IMR-90 (cell line): ENCODE measurements at regions not wholly inside any gene's neighbourhood (a gene's known extent, or its start where the extent isn't known, plus 50 kb on each side); places are given as distances from the start of the nearest gene placed in this dataset.

Experiments used
- ATAC-seq: fragments of 200-7000 bp; cut with Tn5 transposase; 2 replicates; pipeline ENCODE4 v1.9.1; 2020; ENCODE audit warnings: low read depth, mild to moderate bottlenecking, moderate library complexity
- BruUV-seq: library from RNA; stranded (reverse); fragments of 400-500 nt; replicated peaks from 2 replicates; lab custom pipeline; 2021; lab: Mats Ljungman, UMichigan
- CTCF ChIA-PET: fragments of 300-600 bp; formaldehyde crosslinking; extraction: SDS; loops from one replicate; lab custom pipeline; 2021; ENCODE audit warnings: antibody characterized with exemption; lab: Yijun Ruan, JAX
- POLR2A ChIA-PET: fragments of 300-600 bp; sonication (Branson Sonifier 250); formaldehyde crosslinking; loops from one replicate; lab custom pipeline; 2022; ENCODE audit warnings: antibody characterized with exemption; ENCODE audit not compliant: unreplicated experiment; lab: Charles Lee
- DNase-seq: peaks from one replicate; pipeline ENCODE4 v3.0.0; 2013
- H2AFZ ChIP-seq: replicated peaks from 2 replicates; pipeline ENCODE3; 2013; ENCODE audit warnings: low read length, mild to moderate bottlenecking; ENCODE audit not compliant: poor library complexity
- H2AK5ac ChIP-seq: 2 replicates; pipeline ENCODE4 v1.6.1; 2013; ENCODE audit warnings: low read depth, low read length, inconsistent platforms
- H2AK9ac ChIP-seq: replicated peaks from 2 replicates; pipeline ENCODE3; 2013; ENCODE audit warnings: mild to moderate bottlenecking, low read depth, low read length, moderate library complexity; ENCODE audit not compliant: poor library complexity
- H2BK120ac ChIP-seq: 2 replicates; pipeline ENCODE4 v1.6.1; 2013; ENCODE audit warnings: low read depth, low read length, inconsistent platforms
- H2BK15ac ChIP-seq: 3 replicates; pipeline ENCODE4 v1.6.1; 2013; ENCODE audit warnings: low read depth, low read length, inconsistent platforms
- H2BK20ac ChIP-seq: 2 replicates; pipeline ENCODE4 v1.6.1; 2013; ENCODE audit warnings: low read depth, mild to moderate bottlenecking, inconsistent platforms, low read length, moderate library complexity
- H2BK5ac ChIP-seq: 2 replicates; pipeline ENCODE4 v1.6.1; 2013; ENCODE audit warnings: mild to moderate bottlenecking, low read depth, low read length, inconsistent platforms; ENCODE audit not compliant: poor library complexity, severe bottlenecking
- H3K14ac ChIP-seq: replicated peaks from 2 replicates; pipeline ENCODE4 v1.6.1; 2013; ENCODE audit warnings: low read depth, low read length, inconsistent platforms
- H3K18ac ChIP-seq: 2 replicates; pipeline ENCODE4 v1.6.1; 2013; ENCODE audit warnings: low read depth, low read length, control low read depth
- H3K23ac ChIP-seq: 2 replicates; pipeline ENCODE4 v1.6.1; 2013; ENCODE audit warnings: low read depth, low read length, inconsistent platforms
- H3K27ac ChIP-seq: 2 replicates; pipeline ENCODE4 v1.5.1; 2013; ENCODE audit warnings: mild to moderate bottlenecking, control low read depth, low read length; ENCODE audit not compliant: insufficient read depth
- H3K27me3 ChIP-seq: 2 replicates; pipeline ENCODE4 v1.6.1; 2013; ENCODE audit warnings: low read length; ENCODE audit not compliant: control insufficient read depth, insufficient read depth
- H3K36me3 ChIP-seq: 2 replicates; pipeline ENCODE4 v1.6.1; 2013; ENCODE audit warnings: low read length, mixed read lengths; ENCODE audit not compliant: control insufficient read depth, insufficient read depth
- H3K4ac ChIP-seq: 2 replicates; pipeline ENCODE4 v1.6.1; 2013; ENCODE audit warnings: low read depth, low read length, inconsistent platforms
- H3K4me1 ChIP-seq: 2 replicates; pipeline ENCODE4 v1.6.1; 2013; ENCODE audit warnings: low read length, mixed read lengths; ENCODE audit not compliant: control insufficient read depth, insufficient read depth
- H3K4me2 ChIP-seq: 2 replicates; pipeline ENCODE4 v1.6.1; 2013; ENCODE audit warnings: low read depth, mild to moderate bottlenecking, control low read depth, low read length, moderate library complexity
- H3K4me3 ChIP-seq: 2 replicates; pipeline ENCODE4 v1.5.1; 2013; ENCODE audit warnings: low read depth, mild to moderate bottlenecking, control low read depth, low read length, moderate library complexity; ENCODE audit not compliant: insufficient read depth
- H3K56ac ChIP-seq: 2 replicates; pipeline ENCODE4 v1.6.1; 2013; ENCODE audit warnings: low read length, inconsistent platforms; ENCODE audit not compliant: insufficient read depth; ENCODE audit errors: extremely low read depth
- H3K79me1 ChIP-seq, 2 experiments: 2 replicates each; pipeline ENCODE4 v1.6.1; 2013; ENCODE audit warnings: low read length in 2 of 2, inconsistent platforms in 1 of 2, low read depth in 1 of 2
- H3K9ac ChIP-seq: 2 replicates; pipeline ENCODE4 v1.6.1; 2013; ENCODE audit warnings: low read depth, low read length, control low read depth
- H3K9me1 ChIP-seq: 2 replicates; pipeline ENCODE4 v1.6.1; 2013; ENCODE audit warnings: low read length, inconsistent platforms; ENCODE audit not compliant: insufficient read depth
- H3K9me3 ChIP-seq: 2 replicates; pipeline ENCODE4 v1.6.1; 2013; ENCODE audit warnings: low read length; ENCODE audit not compliant: control insufficient read depth, insufficient read depth
- H4K20me1 ChIP-seq: 2 replicates; pipeline ENCODE4 v1.6.1; 2013; ENCODE audit warnings: low read length, inconsistent platforms; ENCODE audit not compliant: insufficient read depth
- H4K5ac ChIP-seq: 2 replicates; pipeline ENCODE4 v1.6.1; 2013; ENCODE audit warnings: mild to moderate bottlenecking, low read depth, low read length, control low read depth
- H4K8ac ChIP-seq, 2 experiments: 2 replicates each; pipeline ENCODE4 v1.6.1; 2013; ENCODE audit warnings: low read depth in 2 of 2, low read length in 2 of 2, control low read depth in 1 of 2, inconsistent platforms in 1 of 2
- H4K91ac ChIP-seq: 2 replicates; pipeline ENCODE4 v1.6.1; 2013; ENCODE audit warnings: low read depth, low read length, inconsistent platforms; ENCODE audit not compliant: insufficient read depth
- CEBPB ChIP-seq: IDR thresholded peaks from 2 replicates; pipeline ENCODE4 v1.6.1; 2012; ENCODE audit warnings: low read depth, low read length, improper control_type of control experiment
- CTCF ChIP-seq: conservative IDR thresholded peaks from 2 replicates; pipeline ENCODE4 v1.5.1; 2012; ENCODE audit warnings: mild to moderate bottlenecking, low read depth, low read length, improper control_type of control experiment
- ELK1 ChIP-seq: fragments of 150-350 bp; IDR thresholded peaks from 2 replicates; pipeline ENCODE4 v1.6.1; 2016; ENCODE audit warnings: low read depth, mild to moderate bottlenecking, low read length, moderate library complexity, borderline replicate concordance
- MAZ ChIP-seq: IDR thresholded peaks from 2 replicates; pipeline ENCODE4 v1.6.1; 2012; ENCODE audit warnings: low read depth, mild to moderate bottlenecking, low read length, improper control_type of control experiment, moderate library complexity, borderline replicate concordance
- MXI1 ChIP-seq: IDR thresholded peaks from 2 replicates; pipeline ENCODE4 v1.6.1; 2012; ENCODE audit warnings: low read depth, mild to moderate bottlenecking, low read length, moderate library complexity, borderline replicate concordance
- POLR2A ChIP-seq: IDR thresholded peaks from 2 replicates; pipeline ENCODE4 v1.6.1; 2012; ENCODE audit warnings: mild to moderate bottlenecking, low read depth, low read length
- USF2 ChIP-seq: fragments of 150-350 bp; IDR thresholded peaks from 2 replicates; pipeline ENCODE4 v1.6.1; 2017; ENCODE audit warnings: mild to moderate bottlenecking, antibody characterized with exemption, low read length, low read depth
- WGBS, 2 experiments: methylation state at CpG; one replicate each; pipeline versions ENCODE4 v1.1.5 to v1.1.7; 2013; ENCODE audit warnings: missing lambda C conversion rate in 2 of 2; ENCODE audit not compliant: insufficient read length in 1 of 2; ENCODE audit errors: extremely low coverage in 2 of 2; 5-methylcytosine and 5-hydroxymethylcytosine counted together
- dilution Hi-C: fragments of 300-500 bp; cut with HindIII; formaldehyde crosslinking; loops from one replicate; pipeline ENCODE4 v1.14.3; 2018; ENCODE audit warnings: low sequenced_read_pairs; ENCODE audit not compliant: unreplicated experiment
- in situ Hi-C: fragments of 300-500 bp; cut with MboI; formaldehyde crosslinking; loops from 3 replicates; pipeline ENCODE4 v1.14.3; 2019; ENCODE audit warnings: low sequenced_read_pairs, inconsistent platforms, mixed read lengths
- intact Hi-C: fragments of 100-400 bp; cut with micrococcal nuclease; formaldehyde crosslinking; loops from 2 replicates; pipeline ENCODE4 v1.10.0; 2022

- no peak overlapping the region for H3K23ac ChIP-seq
- H4K5ac ChIP-seq, result no peak overlapping the region
- no peak overlapping the region for H2BK5ac ChIP-seq
- intact Hi-C loops, result no loop called here
- H3K4me1 ChIP-seq, result no peaks in the 10 kb centered on the region
- no peak for ATAC-seq
- ChIA-PET CTCF (no interaction called here), POLR2A (no interaction called here)
- H2AFZ ChIP-seq, result no peak overlapping the region
- H3K4me2 ChIP-seq, result no peak overlapping the region
- H3K9me1 ChIP-seq, result no peaks in the 10 kb centered on the region
- H2AK5ac ChIP-seq, result no peak overlapping the region
- peaks cover 13% of the 10 kb centered on the region for H3K9me3 ChIP-seq
- H3K79me1 ChIP-seq, result no peaks in the 10 kb centered on the region
- H4K91ac ChIP-seq, result no peak overlapping the region
- no peak overlapping the region for H3K9ac ChIP-seq
- no peak overlapping the region for H3K56ac ChIP-seq
- TF ChIP-seq CTCF, result no peak
- TF ChIP-seq MAZ, result no peak
- TF ChIP-seq MXI1, result no peak
- TF ChIP-seq ELK1, result no peak
- TF ChIP-seq CEBPB, result no peak
- TF ChIP-seq POLR2A, result no peak
- no peak for TF ChIP-seq USF2
- no peak overlapping the region for H3K14ac ChIP-seq
- no peak overlapping the region for H2BK15ac ChIP-seq
- BruUV-seq, result no TSS peak
- no peaks in the 10 kb centered on the region for H3K27me3 ChIP-seq
- dilution Hi-C loops, result no loop called here
- DNase-seq, result no peak
- no CpG with 5 or more reads among the region's 1 CpG for WGBS, 2 experiments
- H4K8ac ChIP-seq, result no peak overlapping the region
- no peak overlapping the region for H3K18ac ChIP-seq
- H4K20me1 ChIP-seq, result no peaks in the 10 kb centered on the region
- H2BK20ac ChIP-seq, result no peak overlapping the region
- H3K4ac ChIP-seq, result no peak overlapping the region
- in situ Hi-C loops, result no loop called here
- no peak overlapping the region for H2AK9ac ChIP-seq
- no peaks in the 10 kb centered on the region for H3K36me3 ChIP-seq
- no peak overlapping the region for H2BK120ac ChIP-seq
- H3K27ac ChIP-seq, result no peak overlapping the region
- no peak overlapping the region for H3K4me3 ChIP-seq
These were observed 72.6 kb upstream of the BRINP1 start for GRCh38 chr9:119441832-119442231.
